ENCODE measurements at regions not wholly inside any gene's neighbourhood (a gene's known extent, or its start where the extent isn't known, plus 50 kb on each side); places are given as distances from the start of the nearest gene placed in this dataset.

GRCh38 chr12:69094606-69095216, 144.7 kb upstream of the CPSF6 start:
- no peak overlapping the region for H2AFZ ChIP-seq (ENCODE audit: low read length)
- H4K5ac ChIP-seq (ENCODE audit: insufficient read length, low read depth, low read length) = no peak overlapping the region
- no peak overlapping the region for H3K14ac ChIP-seq (ENCODE audit: insufficient read depth, low read length)
- H3K23me2 ChIP-seq (ENCODE audit: insufficient read length, low read depth, low read length, poor library complexity, severe bottlenecking) = peaks cover 2% of the 10 kb centered on the region
- no peaks in the 10 kb centered on the region for H3K79me2 ChIP-seq (ENCODE audit: insufficient read depth, low read length)
- Mint-ChIP-seq H3K4me1 (peaks cover 28 to 29% of the 10 kb centered on the region in 2 experiments), H3K4me3 (no peak overlapping the region), H3K9me3 (no peaks in the 10 kb centered on the region), H3K27ac (no peak overlapping the region), H3K36me3 (ENCODE audit: insufficient read depth in 1 of 3, low read depth in 3 of 3) (no peaks in the 10 kb centered on the region), H3K27me3 (ENCODE audit: low read depth) (no peaks in the 10 kb centered on the region)
- no peak overlapping the region for H3K4me2 ChIP-seq (ENCODE audit: insufficient read depth, insufficient read length, low read length)
- no CpG with 5 or more reads among the region's 4 CpGs for WGBS (ENCODE audit: extremely low coverage, insufficient read length, low lambda C conversion rate)
- H4K20me1 ChIP-seq (ENCODE audit: control insufficient read depth, insufficient read depth, insufficient read length) = no peaks in the 10 kb centered on the region
- no peak overlapping the region for H2BK15ac ChIP-seq (ENCODE audit: low read depth, low read length)
- no peak for TF ChIP-seq CTCF (conservative IDR thresholded peaks at IDR 0.05)
- no peak overlapping the region for H4K91ac ChIP-seq (ENCODE audit: insufficient read length, low read depth, low read length)
- no peak overlapping the region for H2BK12ac ChIP-seq (ENCODE audit: insufficient read length, low read depth, low read length)
- no peak overlapping the region for H3T11ph ChIP-seq (ENCODE audit: low read length)
- H3K9ac ChIP-seq (ENCODE audit: extremely low read depth, insufficient read length, low read length) = no peak overlapping the region
- H2BK120ac ChIP-seq (ENCODE audit: low read depth, low read length, poor library complexity, severe bottlenecking) = no peak overlapping the region
- peaks cover 10% of the 10 kb centered on the region; the same call in 1 of the 2 replicates for H3K4me1 ChIP-seq (ENCODE audit: insufficient read depth, low read length)
- no peak overlapping the region for H3K18ac ChIP-seq (ENCODE audit: insufficient read length, low read depth, low read length)
- no peaks in the 10 kb centered on the region for H3K79me1 ChIP-seq (ENCODE audit: insufficient read depth, low read depth, low read length, poor library complexity, severe bottlenecking)
- H3K27ac ChIP-seq (ENCODE audit: insufficient read length, low read depth, low read length) = no peak overlapping the region
- no peak overlapping the region for H3K4ac ChIP-seq (ENCODE audit: low read depth, low read length)
- no peaks in the 10 kb centered on the region; the same call in 1 of the 2 replicates for H3K27me3 ChIP-seq (ENCODE audit: insufficient read depth, low read length)
- H3K9me3 ChIP-seq (ENCODE audit: control insufficient read depth, low read depth, low read length) = no peaks in the 10 kb centered on the region
- H3K23ac ChIP-seq (ENCODE audit: insufficient read length, low read depth, low read length) = no peak overlapping the region
- DNase-seq = no peak
- no peak overlapping the region for H3K56ac ChIP-seq (ENCODE audit: insufficient read length, low read depth, low read length)
- H2BK20ac ChIP-seq (ENCODE audit: low read depth, low read length, poor library complexity, severe bottlenecking) = no peak overlapping the region
- H2AK5ac ChIP-seq (ENCODE audit: insufficient read length, low read length) = no peak overlapping the region
- H4K8ac ChIP-seq (replicated peaks; ENCODE audit: insufficient read length, low read depth, low read length) = no peak overlapping the region
- no peak overlapping the region for H2BK5ac ChIP-seq (ENCODE audit: insufficient read length, low read length)
